ENCODE measurements at regions not wholly inside any gene's neighbourhood (a gene's known extent, or its start where the extent isn't known, plus 50 kb on each side); places are given as distances from the start of the nearest gene placed in this dataset.
A peak's percentile ranks its signal among the peaks of the same experiment; 100 is the strongest.
"Not testable (repeated sequence)": the region's sequence is repeated elsewhere in the genome, so short reads cannot be mapped to it uniquely, and the experiment has no call there.

- peak in 1 of 2 donors; percentile 1 for DNase-seq
Measured at GRCh38 chr1:206365271-206365670, 105.0 kb upstream of the IKBKE start.

DNA sequence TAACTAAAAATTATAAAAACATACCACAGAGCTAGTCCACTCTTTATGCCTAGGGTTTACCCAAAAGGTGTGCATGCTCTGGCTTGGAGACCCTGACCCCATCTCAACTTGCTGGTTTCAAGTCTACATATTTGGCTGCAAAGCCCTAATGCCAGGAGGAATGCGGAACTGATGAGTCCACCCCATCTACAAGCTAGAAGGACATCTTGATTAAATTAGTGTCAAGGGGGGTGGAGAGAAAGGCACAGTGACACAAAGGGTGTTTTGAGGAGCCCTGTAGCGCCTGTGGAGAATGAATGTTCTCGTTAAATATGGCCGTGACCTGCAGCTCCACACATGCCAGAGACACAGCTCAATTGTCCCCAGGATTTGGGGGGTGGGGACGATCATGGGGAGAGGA is 104.1 kb upstream of the IKBKE start:
- not testable (repeated sequence) for DNase-seq

GRCh38 chr1:206366772-206367171 is 103.5 kb upstream of the IKBKE start:
- DNase-seq: not testable (repeated sequence)

GRCh38 chr1:206367955-206368622 is 102.2 kb upstream of the IKBKE start:
- DNase-seq: not testable (repeated sequence)

- DNase-seq: not testable (repeated sequence)
Measured at GRCh38 chr1:206374725-206375124, 95.6 kb upstream of the IKBKE start.

DNA sequence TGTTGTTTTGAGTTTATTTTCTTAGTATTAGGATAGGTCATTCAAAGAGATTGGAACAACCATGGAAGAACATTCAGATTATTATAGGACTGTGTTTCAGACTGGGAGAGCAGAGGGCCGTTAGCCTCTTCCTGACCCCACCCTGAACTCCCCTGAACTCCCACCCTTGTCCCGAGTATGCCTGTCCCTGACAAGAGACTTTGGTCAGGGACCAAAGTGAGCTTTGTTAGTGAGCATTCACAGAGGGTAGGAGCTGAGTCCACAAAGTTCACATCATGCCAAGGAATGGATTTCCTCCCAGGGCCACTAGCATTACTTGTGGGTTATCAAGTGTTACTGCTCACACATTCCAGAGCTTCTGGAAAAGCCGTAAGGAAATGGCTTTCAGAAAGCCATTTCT is 94.7 kb upstream of the IKBKE start:
- DNase-seq: not testable (repeated sequence)

DNA sequence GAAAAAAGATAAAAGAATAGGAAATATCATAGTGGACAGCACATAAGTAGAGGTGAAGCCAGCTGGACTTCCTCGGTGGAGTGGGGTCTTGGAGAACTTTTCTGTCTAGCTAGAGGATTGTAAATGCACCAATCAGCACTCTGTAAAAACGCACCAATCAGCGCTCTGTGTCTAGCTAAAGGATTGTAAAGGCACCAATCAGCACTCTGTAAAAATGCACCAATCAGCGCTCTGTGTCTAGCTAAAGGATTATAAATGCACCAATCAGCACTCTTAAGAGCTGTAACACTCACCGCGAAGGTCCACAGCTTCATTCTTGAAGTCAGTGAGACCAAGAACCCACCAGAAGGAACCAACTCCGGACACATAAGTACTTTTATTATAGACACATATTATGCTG is 91.8 kb upstream of the IKBKE start:
- DNase-seq: not testable (repeated sequence)

GRCh38 chr1:206379245-206379644 is 91.0 kb upstream of the IKBKE start:
- DNase-seq: not testable (repeated sequence)

DNA sequence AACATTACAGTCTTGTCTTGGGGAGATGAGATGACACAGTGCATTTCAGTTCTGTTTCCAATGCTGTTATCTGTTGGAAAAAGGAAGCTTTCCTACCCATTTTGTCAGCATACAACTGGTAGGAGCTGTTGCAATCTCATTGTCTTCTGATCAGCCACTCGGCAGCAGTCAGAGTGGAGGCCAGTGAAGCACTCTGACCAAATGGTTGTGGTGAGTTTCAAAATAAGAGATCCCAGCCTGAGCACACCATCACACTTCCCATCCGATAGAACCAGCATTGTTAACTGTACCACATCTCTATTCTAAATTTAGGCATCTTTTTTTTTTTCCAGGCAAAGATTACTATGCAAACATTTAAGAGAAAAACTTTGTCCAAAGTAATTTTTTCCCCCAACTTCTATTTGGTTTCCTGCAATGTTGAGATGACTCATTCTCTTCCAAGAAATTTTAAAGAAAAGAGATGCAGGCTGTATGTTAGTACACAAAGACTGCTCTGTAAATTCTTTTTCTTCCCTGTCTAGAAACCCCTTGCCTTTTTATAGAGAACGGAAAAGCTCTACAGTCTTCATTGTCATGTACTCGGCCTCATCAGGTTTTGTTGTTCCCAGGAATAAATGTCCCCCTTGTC is 90.0 kb upstream of the IKBKE start:
- peak; percentile 73 to 77 for DNase-seq

DNA sequence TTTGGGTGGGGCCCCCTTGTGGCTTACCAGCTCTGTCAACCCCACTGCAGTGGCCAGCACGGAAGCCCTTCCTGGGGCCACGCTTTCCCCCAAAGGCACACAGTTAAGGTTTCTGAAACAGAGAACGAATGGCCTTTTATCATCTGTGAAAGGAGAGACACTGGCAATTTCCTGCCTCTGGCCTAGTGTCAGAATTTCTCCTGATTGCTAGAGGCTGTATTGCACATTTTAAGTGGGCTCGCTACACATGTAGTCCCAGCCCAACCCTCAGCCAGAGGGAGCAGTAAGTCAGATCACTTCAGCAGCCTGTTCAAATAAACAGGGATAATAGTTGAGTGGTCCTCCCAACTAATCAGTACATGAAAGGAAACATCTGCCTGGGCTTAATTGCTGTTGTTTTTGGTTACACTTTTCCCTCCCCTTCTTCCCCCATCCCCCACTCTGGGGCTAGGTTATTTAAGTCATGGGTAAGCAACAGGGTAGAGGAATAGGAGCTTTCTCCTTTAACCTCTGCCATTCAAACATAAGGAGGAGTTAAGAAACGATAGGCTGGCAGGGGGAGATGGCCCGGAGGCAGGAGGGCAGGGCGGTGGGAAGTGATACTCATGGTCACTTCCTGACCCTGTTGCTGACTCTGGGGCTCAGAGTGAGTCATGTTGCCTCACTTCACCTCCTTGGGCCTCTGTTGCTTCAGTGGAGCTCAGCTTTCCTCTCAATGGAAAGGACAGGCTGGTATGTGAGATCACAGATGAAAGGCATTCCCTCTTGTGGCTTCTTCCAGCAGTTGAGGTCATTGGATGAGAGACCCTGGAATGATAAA is 89.3 kb upstream of the IKBKE start:
- peak; percentile 2 to 13 for DNase-seq

- peak; percentile 52 to 59 for DNase-seq
Measured at GRCh38 chr1:206384029-206384807, 86.1 kb upstream of the IKBKE start.

DNA sequence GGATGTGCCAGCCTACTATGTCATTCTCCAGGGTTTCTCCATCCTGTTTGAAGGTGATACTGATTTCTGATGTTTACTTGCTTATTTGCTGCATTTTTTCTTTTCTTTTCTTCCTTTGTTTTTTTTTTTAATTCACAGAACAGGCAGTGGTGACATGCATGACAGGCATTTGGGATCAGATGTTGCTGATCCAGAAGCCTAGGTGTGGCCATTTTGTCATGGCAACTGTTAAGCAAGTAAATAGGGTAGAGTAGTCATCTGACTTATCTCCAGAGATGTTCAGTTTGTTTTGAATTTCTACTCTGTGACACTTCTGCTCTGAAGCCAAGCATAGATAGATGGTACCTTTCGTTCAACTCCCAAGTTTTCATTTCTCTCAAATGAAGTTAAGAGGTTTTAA is 85.4 kb upstream of the IKBKE start:
- not testable (repeated sequence) for DNase-seq

DNA sequence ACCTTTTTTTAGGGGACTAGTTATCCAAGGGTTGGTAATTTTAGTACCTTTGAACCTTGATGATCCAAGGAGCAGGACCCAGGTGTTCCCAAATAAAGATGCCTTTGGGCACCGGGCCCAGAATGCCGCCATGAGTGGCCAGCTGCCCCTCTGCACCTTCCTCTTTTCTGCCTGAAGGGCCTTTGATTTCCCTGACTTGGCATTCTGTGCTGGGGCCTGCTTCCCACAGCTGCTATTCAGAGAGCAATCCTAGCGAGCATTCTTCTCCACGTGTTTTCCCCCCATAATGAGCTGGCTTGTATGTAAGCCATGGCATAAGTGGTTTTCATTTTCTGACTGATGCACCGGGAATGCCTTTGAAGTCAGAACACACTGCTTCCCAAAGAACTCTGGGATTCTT is 82.6 kb upstream of the IKBKE start:
- DNase-seq: not testable (repeated sequence)

DNA sequence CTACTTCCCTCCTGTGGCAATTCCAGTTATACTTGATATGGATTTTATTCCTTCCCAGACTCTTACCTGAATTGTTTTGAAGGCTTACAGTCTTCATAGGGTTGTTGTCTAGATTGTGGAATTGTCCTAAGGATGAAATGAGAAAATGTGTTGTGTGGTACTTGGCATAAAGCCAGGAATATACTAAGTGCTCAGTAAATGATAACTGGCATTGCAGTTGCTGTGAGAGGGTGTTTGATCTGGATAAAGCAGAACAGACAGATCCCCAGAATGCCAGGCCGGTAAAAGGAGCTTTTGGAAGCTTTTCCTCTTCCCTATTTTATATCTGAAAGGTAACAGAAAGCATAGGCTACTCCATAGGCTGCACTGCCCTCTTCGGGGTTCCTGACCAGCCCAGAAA is 78.4 kb upstream of the IKBKE start:
- DNase-seq: not testable (repeated sequence)

DNA sequence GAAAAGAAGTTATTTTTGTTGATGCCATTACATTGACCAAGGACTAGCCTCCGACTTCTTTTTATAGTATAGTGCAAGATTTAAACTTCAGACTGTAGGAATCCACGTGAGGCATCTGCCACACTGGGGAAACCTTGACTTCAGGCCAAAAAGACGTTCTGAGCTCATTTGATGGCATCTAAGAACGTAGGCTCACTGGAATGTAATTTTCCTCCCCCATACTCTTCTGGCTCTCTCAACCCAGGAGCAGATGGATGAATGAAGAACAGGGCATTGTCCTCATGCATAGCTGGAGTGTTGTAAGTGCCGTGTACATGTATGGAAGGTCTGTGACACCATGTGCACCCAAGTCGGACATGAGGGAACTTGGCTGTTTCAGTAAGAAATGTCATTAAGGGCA is 72.8 kb upstream of the IKBKE start:
- DNase-seq: not testable (repeated sequence)

DNA sequence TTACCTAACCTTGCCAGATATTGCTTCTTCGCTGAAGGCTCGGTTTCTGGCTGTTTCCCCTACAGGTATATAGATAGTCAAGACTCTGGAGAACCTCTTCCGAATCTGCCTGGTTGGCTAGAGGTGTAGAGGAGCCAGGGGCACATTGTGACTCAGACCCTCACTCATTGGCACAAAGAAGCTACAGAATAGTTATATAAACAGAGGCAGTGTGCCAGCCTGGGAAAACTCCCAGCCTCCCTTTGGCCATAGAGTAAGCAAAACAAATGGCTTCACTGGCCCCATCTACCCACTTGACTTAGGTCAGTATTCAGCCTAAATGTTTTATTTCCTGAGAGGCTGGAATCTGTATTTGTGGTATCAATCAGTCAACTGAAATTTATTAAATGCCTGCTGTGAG is 72.0 kb upstream of the IKBKE start:
- DNase-seq: not testable (repeated sequence)

DNA sequence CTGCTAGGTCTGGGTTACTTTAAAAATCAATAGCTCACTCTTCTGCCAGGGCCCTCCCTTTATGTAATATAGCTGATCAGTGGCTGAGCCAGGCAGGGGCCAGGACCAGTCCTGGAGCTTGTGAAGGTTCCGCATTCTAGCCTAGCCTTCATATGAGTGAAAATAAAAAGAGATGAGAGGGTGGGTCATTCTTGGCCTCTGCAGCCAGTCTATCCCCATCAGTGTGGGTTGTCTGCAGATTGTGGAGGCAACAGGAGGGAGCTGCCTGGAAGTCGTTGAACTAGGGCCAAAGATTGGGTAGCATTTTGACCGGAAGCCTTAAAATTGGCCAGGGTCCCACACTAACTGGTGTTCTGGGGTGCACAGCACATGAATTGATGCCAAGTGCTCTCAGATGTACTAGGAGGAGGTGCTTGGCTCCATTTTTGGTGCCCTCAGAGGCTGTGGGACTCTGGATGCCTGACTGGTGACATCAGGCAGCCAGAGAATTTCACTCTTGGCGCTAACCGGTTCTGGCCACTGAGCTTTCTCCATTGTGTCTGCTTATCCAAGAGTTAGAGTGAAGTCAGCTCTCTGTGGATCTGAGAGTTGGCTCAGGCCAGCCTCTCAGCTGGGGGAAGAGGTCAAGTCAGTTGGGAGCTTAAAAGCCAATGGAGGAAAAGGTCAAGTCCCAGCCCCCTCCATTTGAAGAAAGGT is 66.5 kb upstream of the IKBKE start:
- not testable (repeated sequence) for DNase-seq

DNA sequence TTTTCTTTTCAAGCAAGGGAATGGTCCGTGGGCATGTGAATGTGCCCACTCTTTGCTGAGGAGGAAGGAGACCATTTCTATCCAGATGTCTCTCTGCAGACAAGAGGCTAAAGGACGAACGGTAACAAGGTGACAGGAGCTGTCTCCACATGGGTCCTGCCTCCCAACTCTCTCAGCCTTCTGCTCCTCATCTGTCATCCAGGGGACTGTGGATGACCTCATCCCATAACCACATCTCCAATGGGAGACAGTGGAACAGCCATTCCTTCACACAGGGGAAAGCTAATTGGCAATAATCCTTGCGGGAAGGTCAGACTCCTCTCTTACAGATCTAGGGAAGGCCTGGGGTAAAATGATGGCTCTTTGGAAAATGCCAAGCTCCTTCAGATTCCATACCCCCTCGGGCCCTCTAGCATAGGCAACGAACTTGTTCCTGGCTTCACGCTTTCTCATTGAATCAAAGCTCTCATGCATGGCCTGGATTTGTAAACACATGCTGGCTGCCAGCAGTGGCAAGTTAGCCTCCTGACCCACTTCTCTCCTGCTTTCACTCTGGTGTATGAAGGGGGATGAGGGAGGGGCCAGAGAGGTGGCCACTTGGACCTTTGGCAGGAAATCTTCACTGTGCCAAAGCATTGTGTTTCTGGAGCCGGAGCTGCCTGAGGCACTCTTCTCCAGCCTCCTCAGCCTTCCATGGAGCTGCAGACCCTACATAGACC is 65.8 kb upstream of the IKBKE start:
- not testable (repeated sequence) for DNase-seq

- not testable (repeated sequence) for DNase-seq
Measured at GRCh38 chr1:206405282-206405681, 65.0 kb upstream of the IKBKE start.

DNA sequence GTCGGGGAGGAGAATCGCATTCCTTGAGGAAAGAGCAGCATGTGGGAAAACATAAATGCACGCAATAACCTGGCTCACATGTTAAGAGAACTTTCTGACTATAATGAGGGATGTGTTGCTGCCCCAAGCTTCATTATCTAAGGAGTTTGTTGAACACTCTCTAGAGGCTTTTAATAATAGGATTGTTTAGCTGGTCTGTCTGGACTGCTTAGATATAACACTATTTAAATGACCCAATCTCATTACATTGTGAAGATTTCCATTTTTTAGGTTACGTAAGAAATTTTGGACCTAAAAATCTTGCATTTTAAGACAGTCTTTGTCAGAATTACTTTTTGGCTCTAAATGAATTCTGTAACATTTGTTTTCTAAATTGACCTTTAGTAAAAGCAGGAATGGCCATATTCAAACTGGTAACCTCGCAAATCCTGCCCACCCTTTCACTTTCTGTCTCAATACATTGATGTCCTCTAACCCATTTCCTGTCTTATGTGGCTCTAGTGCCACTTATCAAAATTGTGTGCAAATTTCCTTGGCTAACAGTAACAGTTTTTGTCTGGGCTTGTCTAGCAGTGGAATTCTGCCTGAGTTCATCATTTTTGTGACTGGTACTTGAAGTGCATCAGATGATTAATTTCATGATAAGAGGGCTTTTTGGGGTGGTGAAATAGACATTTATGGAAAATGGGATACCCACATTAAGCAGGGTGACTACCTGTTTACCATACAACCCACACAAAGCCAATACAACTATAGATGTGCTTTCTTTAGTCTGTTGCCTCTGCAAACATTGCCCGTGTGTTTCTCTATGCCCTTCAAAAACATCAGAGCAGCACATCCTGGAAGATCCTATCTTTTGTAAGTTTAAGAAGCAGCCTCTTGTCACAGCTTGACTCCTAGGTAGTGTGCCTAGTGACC is 61.6 kb upstream of the IKBKE start:
- not testable (repeated sequence) for DNase-seq

Measured in inflammatory macrophage (primary cell).